ENCODE measurements at regions not wholly inside any gene's neighbourhood (a gene's known extent, or its start where the extent isn't known, plus 50 kb on each side); places are given as distances from the start of the nearest gene placed in this dataset.
"Not testable (repeated sequence)": the region's sequence is repeated elsewhere in the genome, so short reads cannot be mapped to it uniquely, and the experiment has no call there.

GRCh38 chr10:100664316-100665149, 80.8 kb upstream of the PAX2 start:
- no peak for DNase-seq

- DNase-seq: not testable (repeated sequence)
These were observed 78.7 kb upstream of the PAX2 start for GRCh38 chr10:100666634-100667033.

- no peak for DNase-seq
These were observed 75.8 kb upstream of the PAX2 start for GRCh38 chr10:100669616-100670015.

GRCh38 chr10:100670368-100670767, 75.0 kb upstream of the PAX2 start:
- DNase-seq: no peak

GRCh38 chr10:100670828-100671479, 74.4 kb upstream of the PAX2 start:
- DNase-seq: no peak

GRCh38 chr10:100672199-100672598, 73.2 kb upstream of the PAX2 start:
- no peak for DNase-seq

- DNase-seq: no peak
These were observed 68.0 kb upstream of the PAX2 start for GRCh38 chr10:100677290-100677945.

GRCh38 chr10:100679327-100679726, 66.1 kb upstream of the PAX2 start:
- no peak for DNase-seq

GRCh38 chr10:100683004-100683403, 62.4 kb upstream of the PAX2 start:
- DNase-seq: peak; percentile 25

GRCh38 chr10:100683545-100684300, 61.7 kb upstream of the PAX2 start:
- DNase-seq: peak; percentile 59

GRCh38 chr10:100684688-100685235, 60.6 kb upstream of the PAX2 start:
- no peak for DNase-seq

GRCh38 chr10:100685331-100685730, 60.1 kb upstream of the PAX2 start:
- DNase-seq: no peak

- DNase-seq: no peak
These were observed 58.0 kb upstream of the PAX2 start for GRCh38 chr10:100687143-100688003.

- DNase-seq: no peak
These were observed 57.2 kb upstream of the PAX2 start for GRCh38 chr10:100688201-100688600.

- DNase-seq: no peak
These were observed 51.6 kb upstream of the PAX2 start for GRCh38 chr10:100693821-100694220.

Data from NCI-H2171 (cell line).